ENCODE measurements at regions not wholly inside any gene's neighbourhood (a gene's known extent, or its start where the extent isn't known, plus 50 kb on each side); places are given as distances from the start of the nearest gene placed in this dataset.

DNA sequence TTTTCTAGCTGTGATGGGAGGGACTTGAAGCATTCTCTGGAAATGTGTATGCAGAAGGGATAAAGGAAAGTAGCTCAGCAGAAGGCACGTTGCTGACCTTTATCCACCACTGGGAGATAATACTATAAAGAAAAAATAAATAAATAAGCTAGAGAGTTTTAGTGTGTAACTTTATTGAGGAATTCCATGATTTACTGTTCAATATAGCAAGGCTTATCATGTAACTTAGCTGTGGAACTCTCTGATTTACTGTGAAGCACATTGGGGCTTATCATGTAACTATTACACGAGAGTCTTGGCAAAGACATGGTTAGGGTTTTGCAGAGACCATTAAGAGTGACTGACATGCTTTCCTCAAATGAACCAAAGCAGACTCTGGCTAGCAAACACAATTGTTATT lies 316.1 kb upstream of the SNX7 start:
- intact Hi-C loops (cut with DNase I; ENCODE audit: low total_unique reads), result no loop called here

DNA sequence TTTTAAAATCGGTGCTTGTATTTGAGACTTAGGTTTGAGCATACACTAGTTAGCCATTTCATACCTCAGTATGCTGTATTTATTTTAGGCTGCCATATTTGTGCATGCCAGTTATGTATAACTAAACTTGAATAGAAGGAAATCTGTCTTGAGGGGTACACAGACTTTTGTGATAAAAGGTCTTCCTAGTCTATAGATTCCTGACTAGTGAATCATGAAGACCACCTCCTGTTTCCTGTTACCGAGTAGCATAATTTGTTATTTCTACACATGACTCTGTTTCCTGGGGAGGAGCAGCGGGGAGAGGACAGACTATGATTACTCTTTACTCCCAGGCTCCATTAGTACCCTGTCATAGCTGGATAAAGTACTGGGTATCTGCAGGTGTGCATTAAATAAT lies 316.8 kb upstream of the SNX7 start:
- Histone ChIP-seq H3K27me3 (no peaks in the 10 kb centered on the region), H3K4me1 (no peaks in the 10 kb centered on the region), H3K27ac (no peak overlapping the region), H3K4me3 (no peak overlapping the region), H3K9me3 (no peaks in the 10 kb centered on the region), H3K36me3 (no peaks in the 10 kb centered on the region)
- TF ChIP-seq, protein P1, sequence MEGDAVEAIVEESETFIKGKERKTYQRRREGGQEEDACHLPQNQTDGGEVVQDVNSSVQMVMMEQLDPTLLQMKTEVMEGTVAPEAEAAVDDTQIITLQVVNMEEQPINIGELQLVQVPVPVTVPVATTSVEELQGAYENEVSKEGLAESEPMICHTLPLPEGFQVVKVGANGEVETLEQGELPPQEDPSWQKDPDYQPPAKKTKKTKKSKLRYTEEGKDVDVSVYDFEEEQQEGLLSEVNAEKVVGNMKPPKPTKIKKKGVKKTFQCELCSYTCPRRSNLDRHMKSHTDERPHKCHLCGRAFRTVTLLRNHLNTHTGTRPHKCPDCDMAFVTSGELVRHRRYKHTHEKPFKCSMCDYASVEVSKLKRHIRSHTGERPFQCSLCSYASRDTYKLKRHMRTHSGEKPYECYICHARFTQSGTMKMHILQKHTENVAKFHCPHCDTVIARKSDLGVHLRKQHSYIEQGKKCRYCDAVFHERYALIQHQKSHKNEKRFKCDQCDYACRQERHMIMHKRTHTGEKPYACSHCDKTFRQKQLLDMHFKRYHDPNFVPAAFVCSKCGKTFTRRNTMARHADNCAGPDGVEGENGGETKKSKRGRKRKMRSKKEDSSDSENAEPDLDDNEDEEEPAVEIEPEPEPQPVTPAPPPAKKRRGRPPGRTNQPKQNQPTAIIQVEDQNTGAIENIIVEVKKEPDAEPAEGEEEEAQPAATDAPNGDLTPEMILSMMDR (IDR thresholded peaks at IDR 0.05), result no peak
- no peak for TF ChIP-seq POLR2A (IDR thresholded peaks at IDR 0.05)
- no peak for TF ChIP-seq POLR2AphosphoS5 (IDR thresholded peaks at IDR 0.05)
- no peak for DNase-seq (ENCODE audit: low spot score in 2 of 2)
- intact Hi-C loops (cut with DNase I; ENCODE audit: low total_unique reads), result no loop called here

More for the DNA sequence above, 316.1 kb upstream of the SNX7 start:
- Histone ChIP-seq H3K4me3 (no peak overlapping the region), H3K4me1 (no peaks in the 10 kb centered on the region), H3K36me3 (no peaks in the 10 kb centered on the region), H3K9me3 (no peaks in the 10 kb centered on the region), H3K27me3 (no peaks in the 10 kb centered on the region), H3K27ac (no peak overlapping the region)
- TF ChIP-seq, protein P1 (IDR thresholded peaks at IDR 0.05), result no peak
- TF ChIP-seq POLR2A (IDR thresholded peaks at IDR 0.05), result no peak
- TF ChIP-seq POLR2AphosphoS5 (IDR thresholded peaks at IDR 0.05), result no peak
- no peak for DNase-seq (ENCODE audit: low spot score in 2 of 2)

DNA sequence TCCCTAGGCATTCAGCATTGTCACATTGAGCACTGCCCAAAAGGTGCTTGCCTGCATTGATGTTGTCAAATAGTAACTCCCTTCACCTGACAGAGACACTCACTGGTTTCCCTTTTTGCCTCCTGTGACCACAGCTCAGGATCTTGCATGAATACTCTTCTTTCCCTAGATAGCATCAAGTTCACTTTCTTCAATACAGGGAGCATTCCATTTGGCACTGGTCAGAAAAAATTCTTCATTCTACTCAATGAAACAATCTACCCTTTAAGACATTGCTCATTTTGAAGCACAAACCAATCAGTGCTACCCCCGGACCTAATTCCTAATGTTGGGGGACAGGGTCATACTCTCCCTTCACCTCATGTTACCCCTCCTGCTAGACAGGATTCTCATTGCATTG lies 319.0 kb upstream of the SNX7 start:
- Histone ChIP-seq H3K27me3 (no peaks in the 10 kb centered on the region), H3K27ac (no peak overlapping the region), H3K4me1 (no peaks in the 10 kb centered on the region), H3K4me3 (no peak overlapping the region), H3K9me3 (no peaks in the 10 kb centered on the region), H3K36me3 (no peaks in the 10 kb centered on the region)
- TF ChIP-seq POLR2A (IDR thresholded peaks at IDR 0.05) (no peak), POLR2AphosphoS5 (IDR thresholded peaks at IDR 0.05) (no peak)
- TF ChIP-seq, protein P1 (IDR thresholded peaks at IDR 0.05), result no peak
- intact Hi-C loops (cut with DNase I; ENCODE audit: low total_unique reads), result no loop called here
- no peak for DNase-seq (ENCODE audit: low spot score in 2 of 2)

DNA sequence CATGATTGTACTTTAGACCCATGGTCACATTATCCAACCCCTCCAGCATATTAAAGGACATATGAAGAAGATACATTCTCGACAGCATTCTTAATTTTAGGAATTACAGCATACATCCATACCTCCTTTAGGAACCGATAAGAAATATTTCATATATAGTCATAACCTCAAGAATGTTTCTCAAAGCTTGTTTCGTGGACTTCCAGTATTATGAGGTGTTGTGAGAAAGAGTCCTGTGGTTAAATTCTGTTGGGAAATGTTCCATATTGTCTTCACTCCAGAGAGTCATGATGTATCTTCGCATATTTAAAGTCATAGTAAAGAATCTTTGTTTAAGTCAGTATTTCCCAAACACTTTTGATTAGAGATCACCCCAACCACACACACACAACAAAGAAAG lies 321.0 kb upstream of the SNX7 start:
- Histone ChIP-seq H3K4me1 (no peaks in the 10 kb centered on the region), H3K36me3 (no peaks in the 10 kb centered on the region), H3K9me3 (no peaks in the 10 kb centered on the region), H3K27me3 (no peaks in the 10 kb centered on the region), H3K4me3 (no peak overlapping the region), H3K27ac (no peak overlapping the region)
- TF ChIP-seq, protein P1 (IDR thresholded peaks at IDR 0.05), result no peak
- TF ChIP-seq POLR2AphosphoS5 (IDR thresholded peaks at IDR 0.05) (no peak), POLR2A (IDR thresholded peaks at IDR 0.05) (no peak)
- no peak for DNase-seq (ENCODE audit: low spot score in 2 of 2)
- intact Hi-C loops (cut with DNase I; ENCODE audit: low total_unique reads), result no loop called here

DNA sequence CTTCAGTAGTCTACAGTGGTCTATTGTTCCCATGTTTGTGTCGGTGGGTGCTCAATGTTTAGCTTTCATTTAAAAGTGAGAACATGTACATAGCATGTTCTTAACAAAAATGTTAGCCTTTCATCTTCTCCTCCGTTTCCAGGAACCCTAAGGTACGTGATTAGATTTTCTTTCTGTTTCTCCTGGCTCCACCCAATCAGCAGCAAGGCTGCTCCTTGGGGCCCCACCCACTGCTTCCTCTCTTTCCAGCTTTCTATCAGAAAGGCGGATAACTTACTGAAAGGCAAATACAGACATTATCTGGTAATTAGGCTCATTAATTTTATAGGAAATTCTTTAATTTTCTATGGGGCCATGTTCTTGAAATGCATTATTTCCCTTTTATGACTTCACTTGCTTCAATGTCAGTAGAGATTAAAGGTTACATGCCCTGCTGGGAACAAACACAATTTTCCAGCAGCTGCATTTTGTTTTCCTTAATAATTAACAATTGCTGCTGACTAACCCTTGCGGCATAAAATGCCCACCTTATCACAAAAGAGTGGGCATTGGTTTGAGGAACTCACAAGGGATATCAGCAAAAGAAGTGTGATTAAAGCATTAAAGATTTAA lies 324.9 kb upstream of the SNX7 start:
- Histone ChIP-seq H3K4me3 (no peak overlapping the region), H3K27me3 (no peaks in the 10 kb centered on the region), H3K9me3 (no peaks in the 10 kb centered on the region), H3K4me1 (no peaks in the 10 kb centered on the region), H3K27ac (no peak overlapping the region), H3K36me3 (no peaks in the 10 kb centered on the region)
- no peak for TF ChIP-seq POLR2A (IDR thresholded peaks at IDR 0.05)
- TF ChIP-seq POLR2AphosphoS5 (IDR thresholded peaks at IDR 0.05), result no peak
- TF ChIP-seq, protein P1 (IDR thresholded peaks at IDR 0.05), result no peak
- intact Hi-C loops (cut with DNase I; ENCODE audit: low total_unique reads), result no loop called here
- DNase-seq (ENCODE audit: low spot score in 2 of 2), result no peak
